Stimulated activated naive CD4-positive, alpha-beta T cell treated with Interleukin-2 at 50 U/mL for 16 hours (primary cell): ENCODE measurements at regions not wholly inside any gene's neighbourhood (a gene's known extent, or its start where the extent isn't known, plus 50 kb on each side); places are given as distances from the start of the nearest gene placed in this dataset.

Experiments used
- DNase-seq: peaks from one replicate; lab custom pipeline; 2025; lab: John Stamatoyannopoulos, UW

- DNase-seq: no peak
These were observed 522.4 kb downstream of the TBC1D22A start for GRCh38 chr22:47284822-47285221.

- DNase-seq: no peak
These were observed 521.9 kb downstream of the TBC1D22A start for GRCh38 chr22:47284360-47284759.

- DNase-seq: no peak
These were observed 521.3 kb downstream of the TBC1D22A start for GRCh38 chr22:47283616-47284270.

GRCh38 chr22:47282851-47283250, 520.4 kb downstream of the TBC1D22A start:
- no peak for DNase-seq

GRCh38 chr22:47282366-47282765, 519.9 kb downstream of the TBC1D22A start:
- DNase-seq: no peak

GRCh38 chr22:47281126-47282106, 519.0 kb downstream of the TBC1D22A start:
- DNase-seq: no peak

- no peak for DNase-seq
These were observed 517.9 kb downstream of the TBC1D22A start for GRCh38 chr22:47280301-47280700.

GRCh38 chr22:47279746-47280145, 517.3 kb downstream of the TBC1D22A start:
- DNase-seq: no peak

GRCh38 chr22:47279337-47279736, 516.9 kb downstream of the TBC1D22A start:
- no peak for DNase-seq

- DNase-seq: no peak
These were observed 516.2 kb downstream of the TBC1D22A start for GRCh38 chr22:47278655-47279054.

GRCh38 chr22:47277531-47277930, 515.1 kb downstream of the TBC1D22A start:
- no peak for DNase-seq

GRCh38 chr22:47276991-47277390, 514.5 kb downstream of the TBC1D22A start:
- no peak for DNase-seq

- DNase-seq: no peak
These were observed 514.0 kb downstream of the TBC1D22A start for GRCh38 chr22:47276450-47276820.

GRCh38 chr22:47275605-47276449, 513.4 kb downstream of the TBC1D22A start:
- DNase-seq: no peak

- DNase-seq: no peak
These were observed 511.7 kb downstream of the TBC1D22A start for GRCh38 chr22:47274196-47274595.

GRCh38 chr22:47270463-47271135, 508.1 kb downstream of the TBC1D22A start:
- DNase-seq: no peak

GRCh38 chr22:47269516-47270088, 507.2 kb downstream of the TBC1D22A start:
- DNase-seq: no peak

GRCh38 chr22:47267513-47268282, 505.2 kb downstream of the TBC1D22A start:
- no peak for DNase-seq

GRCh38 chr22:47266329-47266728, 503.9 kb downstream of the TBC1D22A start:
- no peak for DNase-seq

- DNase-seq: no peak
These were observed 498.1 kb downstream of the TBC1D22A start for GRCh38 chr22:47260551-47260950.

GRCh38 chr22:47259990-47260389, 497.5 kb downstream of the TBC1D22A start:
- no peak for DNase-seq
